Vagina (tissue), 2 donors: ENCODE measurements at regions not wholly inside any gene's neighbourhood (a gene's known extent, or its start where the extent isn't known, plus 50 kb on each side); places are given as distances from the start of the nearest gene placed in this dataset.

ENCODE experiments used
- CTCF ChIP-seq, 3 experiments: fragments of 450-650 bp in 2 of 3; fragments of 200-600 bp in 1 of 3; sonication (generic) in 1 of 3; IDR thresholded peaks; one replicate each; pipeline ENCODE4 v1.5.1; 2017 to 2019; ENCODE audit warnings: antibody characterized with exemption in 3 of 3, mild to moderate bottlenecking in 2 of 3, moderate library complexity in 2 of 3
- POLR2A ChIP-seq, 2 donors: fragments of 450-650 bp; IDR thresholded peaks; one replicate each; pipeline ENCODE4 v1.6.1; 2017; ENCODE audit warnings: antibody characterized with exemption in 2 of 2, mild to moderate bottlenecking in 2 of 2, moderate library complexity in 2 of 2
- POLR2AphosphoS5 ChIP-seq, 2 donors: sonication (generic); formaldehyde crosslinking; IDR thresholded peaks; one replicate each; pipeline ENCODE4 v1.9.0; 2017; ENCODE audit warnings: antibody characterized with exemption in 2 of 2, mild to moderate bottlenecking in 2 of 2, low read depth in 1 of 2; ENCODE audit not compliant: insufficient read depth in 1 of 2

- TF ChIP-seq POLR2A (IDR thresholded peaks at IDR 0.05) (no peak), CTCF (IDR thresholded peaks at IDR 0.05) (no peak), POLR2AphosphoS5 (IDR thresholded peaks at IDR 0.05; ENCODE audit: insufficient read depth in 1 of 2, low read depth in 1 of 2) (no peak)
Measured at GRCh38 chr1:91104712-91105111, 82.9 kb upstream of the ZNF644 start.
